ENCODE measurements at regions not wholly inside any gene's neighbourhood (a gene's known extent, or its start where the extent isn't known, plus 50 kb on each side); places are given as distances from the start of the nearest gene placed in this dataset.

GRCh38 chr7:67962863-67963262, 966.2 kb downstream of the TYW1 start:
- H3K4me1 ChIP-seq (replicated peaks), result no peaks in the 10 kb centered on the region
- 67% methylated on average over 1 of the region's 1 CpG for WGBS
- no peaks in the 10 kb centered on the region for H3K9me3 ChIP-seq
- no peak overlapping the region for H3K27ac ChIP-seq
- H3K27me3 ChIP-seq (replicated peaks; ENCODE audit: insufficient read depth), result no peaks in the 10 kb centered on the region
- no peak for DNase-seq (ENCODE audit: low spot score)
- H3K4me3 ChIP-seq, result no peak overlapping the region
- TF ChIP-seq POLR2A (IDR thresholded peaks at IDR 0.05), result no peak
- TF ChIP-seq CTCF (IDR thresholded peaks at IDR 0.05), result no peak
- no peak for TF ChIP-seq POLR2AphosphoS5 (IDR thresholded peaks at IDR 0.05)
- intact Hi-C loops (cut with DNase I), result no loop called here
- H3K36me3 ChIP-seq, result no peaks in the 10 kb centered on the region

GRCh38 chr7:67976490-67976889, 979.9 kb downstream of the TYW1 start:
- no peaks in the 10 kb centered on the region for H3K9me3 ChIP-seq
- DNase-seq (ENCODE audit: low spot score), result no peak
- no peaks in the 10 kb centered on the region for H3K4me1 ChIP-seq (replicated peaks)
- H3K27me3 ChIP-seq (replicated peaks; ENCODE audit: insufficient read depth), result no peaks in the 10 kb centered on the region
- H3K27ac ChIP-seq, result no peak overlapping the region
- intact Hi-C loops (cut with DNase I), result no loop called here
- 95% methylated on average over 3 of the region's 3 CpGs for WGBS
- TF ChIP-seq POLR2A (IDR thresholded peaks at IDR 0.05) (no peak), POLR2AphosphoS5 (IDR thresholded peaks at IDR 0.05) (no peak), CTCF (IDR thresholded peaks at IDR 0.05) (no peak)
- no peaks in the 10 kb centered on the region for H3K36me3 ChIP-seq
- H3K4me3 ChIP-seq, result no peak overlapping the region

- no peak for TF ChIP-seq POLR2A (IDR thresholded peaks at IDR 0.05)
- TF ChIP-seq CTCF (IDR thresholded peaks at IDR 0.05), result no peak
- TF ChIP-seq POLR2AphosphoS5 (IDR thresholded peaks at IDR 0.05), result no peak
- Histone ChIP-seq H3K9me3 (no peaks in the 10 kb centered on the region), H3K4me1 (replicated peaks) (no peaks in the 10 kb centered on the region), H3K4me3 (no peak overlapping the region), H3K36me3 (no peaks in the 10 kb centered on the region), H3K27ac (no peak overlapping the region), H3K27me3 (replicated peaks; ENCODE audit: insufficient read depth) (no peaks in the 10 kb centered on the region)
- intact Hi-C loops (cut with DNase I), result no loop called here
- WGBS, result 78% methylated on average over 1 of the region's 1 CpG
- DNase-seq (ENCODE audit: low spot score), result no peak
These were observed 986.9 kb downstream of the TYW1 start for GRCh38 chr7:67983486-67983885.

GRCh38 chr7:67984326-67984725, 987.7 kb downstream of the TYW1 start:
- no peaks in the 10 kb centered on the region for H3K9me3 ChIP-seq
- whole genome bisulfite sequencing, result 67% methylated on average over 4 of the region's 4 CpGs
- H3K36me3 ChIP-seq, result no peaks in the 10 kb centered on the region
- TF ChIP-seq CTCF (IDR thresholded peaks at IDR 0.05) (no peak), POLR2A (IDR thresholded peaks at IDR 0.05) (no peak), POLR2AphosphoS5 (IDR thresholded peaks at IDR 0.05) (no peak)
- intact Hi-C loops (cut with DNase I), result no loop called here
- H3K4me3 ChIP-seq, result no peak overlapping the region
- no peak for DNase-seq (ENCODE audit: low spot score)
- H3K27me3 ChIP-seq (replicated peaks; ENCODE audit: insufficient read depth), result no peaks in the 10 kb centered on the region
- no peaks in the 10 kb centered on the region for H3K4me1 ChIP-seq (replicated peaks)
- H3K27ac ChIP-seq, result no peak overlapping the region

GRCh38 chr7:67989142-67989541, 992.5 kb downstream of the TYW1 start:
- H3K4me1 ChIP-seq (replicated peaks), result no peaks in the 10 kb centered on the region
- WGBS, result 20% methylated on average over 4 of the region's 4 CpGs
- no peak for DNase-seq (ENCODE audit: low spot score)
- H3K36me3 ChIP-seq, result no peaks in the 10 kb centered on the region
- intact Hi-C loops (cut with DNase I), result no loop called here
- H3K9me3 ChIP-seq, result no peaks in the 10 kb centered on the region
- no peaks in the 10 kb centered on the region for H3K27me3 ChIP-seq (replicated peaks; ENCODE audit: insufficient read depth)
- TF ChIP-seq POLR2A (IDR thresholded peaks at IDR 0.05), result no peak
- no peak for TF ChIP-seq POLR2AphosphoS5 (IDR thresholded peaks at IDR 0.05)
- TF ChIP-seq CTCF (IDR thresholded peaks at IDR 0.05), result no peak
- H3K4me3 ChIP-seq, result no peak overlapping the region
- no peak overlapping the region for H3K27ac ChIP-seq
